HG03108 (cell line): ENCODE measurements at regions not wholly inside any gene's neighbourhood (a gene's known extent, or its start where the extent isn't known, plus 50 kb on each side); places are given as distances from the start of the nearest gene placed in this dataset.
"Not testable (repeated sequence)": the region's sequence is repeated elsewhere in the genome, so short reads cannot be mapped to it uniquely, and the experiment has no call there.

Experiments
- ATAC-seq: cut with Tn5 transposase; IDR thresholded peaks from one replicate; pipeline ENCODE4 v1.9.1; 2021; ENCODE audit warnings: moderate library complexity; ENCODE audit not compliant: unreplicated experiment

DNA sequence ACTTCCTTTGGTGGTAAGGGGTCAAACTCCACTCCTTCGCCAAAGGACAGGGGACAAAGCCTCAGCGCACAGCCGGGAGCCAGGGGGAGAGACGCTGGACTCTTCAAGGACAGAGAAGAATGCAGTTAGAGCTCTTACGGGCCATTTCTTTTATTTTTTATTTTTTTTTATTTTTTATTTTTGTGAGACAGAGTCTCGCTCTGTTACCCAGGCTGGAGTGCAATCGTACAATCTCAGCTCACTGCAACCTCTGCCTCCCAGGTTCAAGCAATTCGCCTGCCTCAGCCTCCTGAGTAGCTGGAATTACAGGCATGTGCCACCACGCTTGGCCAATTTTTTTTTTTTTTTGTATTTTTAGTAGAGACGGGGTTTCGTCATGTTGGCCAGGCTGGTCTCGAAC is 93.2 kb upstream of the RPH3AL start, which contains the start of gene RFLNB:
Gene RFLNB, minus strand, starts transcription at position 101 of the 400 bp plus-strand sequence.
- not testable (repeated sequence) for ATAC-seq

DNA sequence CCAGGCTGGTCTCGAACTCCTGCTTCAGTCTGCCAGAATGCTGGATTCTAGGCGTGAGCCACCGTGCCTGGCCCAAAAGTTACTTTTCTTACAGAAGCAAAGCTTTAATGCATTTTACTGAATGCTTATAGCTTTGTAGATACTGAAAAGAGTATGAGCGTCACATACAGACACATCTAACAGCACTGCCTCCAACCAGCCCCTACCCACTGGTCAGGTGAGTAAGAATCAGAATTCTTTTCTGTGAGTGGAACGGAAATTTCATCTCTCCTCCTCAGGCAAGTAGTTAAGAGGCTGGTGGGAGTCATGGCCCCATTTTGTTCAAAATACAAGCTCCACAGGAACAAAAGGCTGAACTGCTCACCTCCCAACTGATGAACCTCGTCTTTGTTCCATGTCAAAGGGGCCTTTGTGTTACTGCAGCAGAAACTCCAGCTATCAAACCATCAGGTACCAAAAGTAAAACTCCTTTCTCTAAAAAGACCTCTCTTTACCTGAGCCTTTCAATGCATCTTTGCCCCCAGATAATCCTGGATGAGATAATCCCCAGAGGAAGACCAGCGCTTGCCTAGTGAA is 92.4 kb upstream of the RPH3AL start:
- ATAC-seq: no peak

DNA sequence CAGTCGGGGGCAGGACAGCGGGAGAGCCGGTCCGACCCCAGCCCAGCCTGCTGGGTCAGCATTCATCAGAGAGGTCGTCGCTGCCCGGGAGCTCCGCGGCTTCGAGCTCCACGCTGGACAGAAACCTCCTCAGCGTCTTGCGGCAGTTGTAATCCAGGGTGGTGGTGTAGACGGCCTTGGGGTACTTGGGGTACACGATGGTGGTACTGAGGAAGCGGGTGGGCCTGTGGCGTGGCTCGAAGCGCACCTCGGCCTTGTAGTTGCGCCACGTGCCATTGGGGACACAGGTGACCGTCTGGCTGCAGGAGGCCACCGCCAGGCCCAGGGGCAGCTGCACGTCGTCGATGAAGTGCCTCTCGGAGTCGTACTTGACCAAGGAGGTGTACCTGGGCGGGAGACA is 90.5 kb upstream of the RPH3AL start:
- no peak for ATAC-seq

DNA sequence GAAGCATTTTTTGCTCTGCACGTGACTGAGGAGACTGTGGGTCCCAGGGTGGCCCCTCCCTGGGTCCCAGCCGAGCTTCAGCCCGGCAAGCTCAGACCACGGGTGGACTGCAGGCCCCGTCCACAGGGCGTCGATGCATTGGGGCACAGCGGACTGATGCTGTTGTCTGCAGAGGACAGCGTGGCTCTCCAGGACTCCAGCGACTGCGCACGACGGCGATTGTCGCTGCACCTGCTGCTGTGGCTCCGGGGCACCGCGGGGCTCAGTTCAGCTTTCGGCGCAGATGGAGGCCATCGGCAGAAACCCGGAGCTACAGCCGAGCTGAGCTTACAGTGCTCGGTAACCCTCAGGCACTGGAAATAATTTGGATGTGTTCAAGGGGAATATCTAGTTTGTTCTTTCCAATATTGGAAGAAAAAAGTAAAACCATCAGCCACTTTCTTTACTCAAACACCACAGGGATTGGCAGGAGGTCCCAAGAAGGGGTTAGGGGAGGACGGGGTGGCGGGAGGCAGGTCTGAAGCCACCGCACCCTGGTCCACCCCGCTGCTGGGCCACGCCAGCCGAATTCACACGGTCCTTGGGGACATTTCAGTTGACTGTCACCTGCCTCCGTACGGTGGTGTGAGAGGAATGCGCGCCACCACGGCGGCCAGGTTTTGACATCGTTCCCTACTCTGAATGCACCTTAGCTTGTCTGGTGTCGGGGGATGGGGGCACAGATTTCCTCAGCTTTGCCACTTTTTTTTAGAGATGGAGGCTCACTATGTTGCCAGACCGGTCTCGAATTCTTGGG is 88.7 kb upstream of the RPH3AL start:
- no peak for ATAC-seq

DNA sequence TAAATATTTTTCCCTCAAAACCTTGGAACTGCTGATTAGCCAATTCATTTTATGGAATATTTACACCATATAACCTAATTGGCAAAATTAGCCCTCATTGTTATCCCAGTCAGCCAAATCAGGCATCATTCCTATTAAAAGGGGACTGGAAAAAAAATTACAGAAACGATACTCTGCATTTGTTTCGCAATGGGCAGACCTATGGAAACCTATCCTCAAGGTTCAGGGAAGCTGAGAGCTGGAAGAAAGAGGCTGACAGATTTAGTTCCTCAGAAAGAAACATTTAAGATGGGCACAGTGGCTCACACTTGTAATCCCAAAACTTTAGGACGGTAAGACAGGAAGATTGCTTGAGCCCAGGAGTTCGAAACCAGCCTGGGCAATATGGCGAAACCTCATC is 85.6 kb upstream of the RPH3AL start:
- ATAC-seq: no peak

DNA sequence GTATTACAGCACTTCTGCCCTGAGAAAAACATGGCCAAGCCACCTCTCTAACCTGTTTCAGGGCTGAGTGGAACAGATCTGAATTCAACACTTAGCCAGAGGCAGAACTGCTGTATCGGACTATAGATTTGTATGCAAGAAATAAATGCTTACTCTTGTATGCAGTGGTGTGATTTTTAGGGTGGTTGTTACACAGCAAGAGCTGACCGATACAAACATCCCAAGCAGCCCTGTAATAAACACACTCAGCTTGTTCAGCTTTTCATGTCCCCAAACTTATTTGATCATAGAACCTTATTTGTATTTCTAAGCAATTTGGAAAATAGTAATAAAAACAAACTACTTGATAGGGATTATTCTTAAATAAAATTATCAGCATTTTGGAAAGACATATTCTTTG is 84.9 kb upstream of the RPH3AL start:
- no peak for ATAC-seq

DNA sequence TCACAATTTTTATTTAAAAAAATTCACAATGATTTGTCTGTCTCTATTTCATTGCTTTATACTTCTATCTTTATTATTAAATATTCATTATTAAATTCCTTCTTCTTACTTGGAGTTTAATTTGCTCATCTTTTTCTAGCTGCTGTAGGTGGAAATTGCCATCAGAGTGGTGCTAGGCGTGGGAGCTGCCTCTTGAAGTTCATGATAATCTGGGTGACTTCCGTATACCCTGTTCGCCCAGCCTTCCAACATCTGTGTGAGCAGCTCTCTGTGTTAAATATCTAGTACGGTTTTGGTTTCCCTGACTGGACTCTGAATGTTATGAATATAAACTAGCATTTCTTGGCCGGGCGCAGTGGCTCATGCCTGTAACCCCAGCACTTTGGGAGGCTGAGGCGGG is 84.0 kb upstream of the RPH3AL start:
- ATAC-seq: no peak

DNA sequence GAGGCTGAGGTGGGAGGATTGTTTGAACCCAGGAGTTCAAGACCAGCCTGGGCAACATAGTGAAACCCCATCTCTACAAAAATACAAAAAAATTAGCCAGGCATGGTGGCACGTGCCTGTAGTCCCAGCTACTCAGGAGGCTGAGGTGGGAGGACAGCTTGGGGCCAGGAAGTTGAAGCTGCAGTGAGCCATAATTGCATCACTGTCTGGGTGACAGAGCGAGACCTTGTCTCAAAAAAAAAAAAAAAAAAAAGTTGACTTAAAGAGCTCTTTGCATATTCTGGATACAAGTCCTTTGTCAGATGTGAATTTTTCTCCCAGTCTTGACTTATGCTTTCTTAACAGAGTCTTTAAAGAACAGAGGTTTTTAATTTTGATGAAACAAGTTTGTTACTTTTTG is 79.9 kb upstream of the RPH3AL start:
- not testable (repeated sequence) for ATAC-seq

DNA sequence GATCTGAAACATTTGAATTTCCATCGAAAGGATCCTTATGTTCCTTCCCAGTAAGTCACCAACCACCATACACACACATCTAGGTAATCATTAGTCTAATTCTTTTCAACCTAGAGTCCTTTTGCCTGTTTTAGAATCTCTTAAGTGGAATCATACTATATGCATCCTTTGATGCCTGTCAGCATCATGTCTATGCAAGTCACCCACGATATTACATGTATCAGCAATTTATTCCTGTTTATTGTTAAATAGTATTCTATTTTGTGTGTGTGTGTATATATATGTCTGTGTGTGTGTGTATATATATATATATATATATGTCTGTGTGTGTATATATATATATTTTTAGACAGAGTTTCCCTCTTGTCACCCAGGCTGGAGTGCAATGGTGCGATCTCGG is 78.9 kb upstream of the RPH3AL start:
- no peak for ATAC-seq

DNA sequence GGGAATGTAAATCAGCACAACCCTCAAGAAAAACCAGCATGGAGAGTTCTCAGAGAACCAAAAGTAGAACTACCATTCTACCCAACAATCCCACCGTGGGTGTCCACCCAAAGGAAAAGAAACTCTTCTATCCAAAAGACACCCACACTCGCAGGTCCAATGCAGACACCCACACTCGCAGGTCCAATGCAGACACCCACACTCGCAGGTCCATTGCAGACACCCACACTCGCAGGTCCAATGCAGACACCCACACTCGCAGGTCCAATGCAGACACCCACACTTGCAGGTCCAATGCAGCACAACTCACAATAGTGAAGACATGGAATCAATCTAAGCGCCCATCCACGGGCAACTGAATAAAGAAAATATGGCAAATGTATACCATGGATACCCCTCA is 77.0 kb upstream of the RPH3AL start:
- ATAC-seq: no peak

DNA sequence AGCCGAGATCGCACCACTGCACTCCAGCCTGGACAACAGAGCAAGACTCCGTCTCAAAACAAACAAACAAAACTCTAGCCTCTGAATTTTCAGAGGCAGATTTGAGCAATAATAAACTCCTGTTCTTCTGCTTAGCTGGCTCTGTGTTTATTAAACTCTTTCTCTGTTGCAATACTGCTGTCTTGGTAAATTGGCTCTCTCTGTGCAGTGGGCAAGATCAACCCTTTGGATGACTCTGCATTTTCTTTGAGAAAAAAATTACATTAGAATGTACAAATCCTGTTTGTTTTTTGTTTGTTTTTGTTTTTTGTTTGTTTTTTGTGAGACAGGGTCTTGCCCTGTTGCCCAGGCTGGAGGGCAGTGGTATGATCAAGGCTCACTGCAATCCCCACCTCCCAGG is 75.8 kb upstream of the RPH3AL start:
- no peak for ATAC-seq

DNA sequence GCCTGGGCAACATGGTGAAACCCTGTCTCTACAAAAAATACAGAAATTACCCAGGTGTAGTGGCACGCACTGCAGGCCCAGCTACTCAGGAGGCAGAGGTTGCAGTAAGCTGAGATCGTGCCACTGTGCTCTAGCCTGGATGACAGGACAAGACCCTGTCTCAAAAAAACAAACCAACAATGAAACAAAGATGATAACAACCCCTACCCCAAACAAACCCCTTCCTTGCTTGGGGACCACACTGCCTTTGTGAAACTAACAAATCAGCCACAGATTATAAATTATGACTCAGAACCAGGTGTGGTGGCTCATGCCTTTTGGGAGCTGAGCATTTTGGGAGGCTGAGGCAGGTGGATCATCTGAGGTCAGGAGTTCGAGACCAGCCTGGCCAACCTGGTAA is 75.3 kb upstream of the RPH3AL start:
- ATAC-seq: no peak

DNA sequence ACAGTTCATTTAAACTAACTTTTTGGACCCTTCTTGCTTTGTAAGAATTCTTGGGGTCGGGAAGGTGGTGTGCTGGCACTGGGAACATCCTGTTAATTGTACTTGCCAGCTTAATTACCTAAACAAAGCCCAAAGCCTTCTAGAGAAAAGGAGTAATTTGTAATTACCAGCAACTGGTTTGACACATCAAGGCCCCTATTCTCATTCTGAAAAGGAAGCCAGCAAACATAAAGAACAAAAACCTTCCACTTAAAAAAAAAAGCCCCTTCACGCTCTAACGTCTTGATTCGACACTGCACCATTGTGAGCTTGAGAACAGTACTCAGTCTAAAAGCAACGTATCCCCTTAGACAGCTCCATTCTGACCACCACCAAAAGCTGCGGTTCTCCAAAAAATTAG is 74.7 kb upstream of the RPH3AL start:
- ATAC-seq: no peak

DNA sequence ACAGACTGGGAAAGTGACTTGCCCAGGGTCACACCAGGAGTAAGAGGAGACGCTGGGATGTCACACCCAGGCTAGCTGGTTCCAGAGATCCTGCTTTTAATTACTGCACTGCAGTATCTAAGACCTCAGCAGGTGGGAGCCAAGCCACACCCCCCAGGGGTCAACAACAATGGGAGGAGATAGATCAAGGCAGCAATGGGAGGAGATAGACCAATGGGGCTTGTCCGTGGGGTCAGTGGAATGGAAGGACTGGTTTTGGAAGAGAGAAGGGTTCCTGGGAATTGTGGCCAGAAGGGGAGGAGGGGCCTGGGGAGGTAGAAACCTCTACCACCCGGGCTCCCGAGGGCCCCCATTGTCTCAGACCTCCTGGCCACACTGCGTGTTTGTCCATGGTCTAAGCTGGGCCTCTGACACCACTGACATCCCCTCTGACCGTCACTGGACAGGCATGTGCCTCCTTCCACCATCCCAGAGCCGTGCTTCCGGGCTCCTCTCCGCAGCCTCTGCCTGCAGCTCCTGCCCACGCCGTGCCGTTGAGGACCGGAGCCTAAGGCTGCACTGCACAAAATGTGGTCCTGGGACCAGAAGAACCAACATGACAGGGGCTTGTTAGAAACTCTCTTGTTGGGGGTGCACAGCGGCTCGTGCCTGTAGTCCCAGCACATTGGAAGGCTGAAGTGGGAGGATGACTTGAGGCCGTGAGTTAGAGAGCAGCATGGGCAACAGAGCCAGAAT is 69.8 kb upstream of the RPH3AL start:
- no peak for ATAC-seq

DNA sequence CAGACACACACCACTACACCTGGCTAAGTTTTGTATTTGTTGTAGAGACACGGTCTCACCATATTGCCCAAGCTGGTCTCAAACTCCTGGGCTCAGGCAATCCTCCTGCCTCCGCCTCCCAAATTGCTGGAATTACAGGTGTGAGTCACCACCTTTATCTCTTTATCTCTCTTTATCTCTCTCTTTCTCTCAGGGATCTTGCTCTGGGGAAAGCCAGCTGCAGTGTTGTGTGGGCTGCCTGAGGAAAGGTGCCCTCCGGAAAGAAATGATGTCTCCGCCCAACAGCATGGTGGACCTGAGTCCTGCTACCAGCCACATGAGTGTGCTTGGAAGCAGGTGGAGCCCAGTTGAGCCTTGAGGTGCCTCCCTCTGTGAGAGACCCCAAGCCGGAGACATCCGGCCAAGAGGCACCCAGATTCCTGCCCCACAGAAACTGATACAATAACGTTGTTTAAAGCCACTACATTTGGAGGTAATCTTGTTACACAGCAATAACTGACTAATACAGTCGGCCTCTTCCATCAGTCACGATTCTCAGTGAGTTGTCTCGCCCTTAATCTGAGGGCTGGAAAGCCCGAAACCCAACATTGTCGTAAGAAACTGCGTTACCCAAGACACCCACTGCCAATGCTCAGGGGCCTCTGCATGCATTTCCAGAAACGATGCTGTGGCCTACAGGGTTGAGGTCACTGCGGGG is 68.0 kb upstream of the RPH3AL start:
- ATAC-seq: no peak

DNA sequence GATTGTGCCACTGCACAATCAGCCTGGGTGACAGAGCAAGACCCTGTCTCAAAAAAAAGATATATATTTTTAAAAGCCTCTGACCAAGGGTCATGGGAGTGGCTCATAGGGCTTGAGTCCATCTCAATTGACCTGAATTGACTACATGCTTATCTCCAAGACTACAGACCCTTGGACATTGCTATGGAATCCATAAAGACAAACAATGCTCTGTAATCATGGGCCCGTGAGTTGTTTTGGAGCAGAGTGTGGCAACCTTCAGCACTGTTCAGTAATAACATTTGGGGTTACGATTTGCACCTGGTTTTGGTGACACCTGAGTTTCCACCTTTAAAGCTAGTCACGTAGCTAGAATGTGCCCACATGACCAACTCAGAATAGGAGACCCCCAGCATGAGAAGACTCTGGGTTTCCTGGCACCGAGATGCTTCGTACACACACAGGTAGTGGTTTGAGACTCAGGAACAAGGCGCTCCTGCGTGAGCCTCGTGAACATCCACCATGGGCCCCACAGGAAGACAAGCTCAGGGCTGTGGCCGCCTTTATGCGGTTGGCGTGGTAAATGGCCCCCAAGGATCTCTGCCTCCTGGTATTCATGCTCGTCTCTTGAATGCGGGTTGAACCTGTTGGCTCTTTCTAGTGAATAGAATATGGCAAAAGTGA is 66.6 kb upstream of the RPH3AL start:
- no peak for ATAC-seq

DNA sequence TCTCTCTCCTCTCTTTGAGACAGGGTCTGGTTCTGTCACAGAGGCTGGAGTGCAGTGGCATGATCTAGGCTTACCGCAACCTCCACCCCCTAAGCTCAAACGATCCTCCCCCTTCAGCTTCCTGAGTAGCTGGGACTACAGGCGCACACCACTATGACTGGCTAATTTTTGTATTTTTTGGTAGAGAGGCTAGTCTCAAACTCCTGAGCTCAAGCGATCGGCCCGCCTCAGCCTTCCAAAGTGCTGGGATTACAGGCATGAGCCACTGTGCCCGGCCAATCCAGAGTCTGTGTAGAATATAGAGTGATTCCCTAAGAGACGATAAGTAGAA is 65.8 kb upstream of the RPH3AL start:
- ATAC-seq: no peak

DNA sequence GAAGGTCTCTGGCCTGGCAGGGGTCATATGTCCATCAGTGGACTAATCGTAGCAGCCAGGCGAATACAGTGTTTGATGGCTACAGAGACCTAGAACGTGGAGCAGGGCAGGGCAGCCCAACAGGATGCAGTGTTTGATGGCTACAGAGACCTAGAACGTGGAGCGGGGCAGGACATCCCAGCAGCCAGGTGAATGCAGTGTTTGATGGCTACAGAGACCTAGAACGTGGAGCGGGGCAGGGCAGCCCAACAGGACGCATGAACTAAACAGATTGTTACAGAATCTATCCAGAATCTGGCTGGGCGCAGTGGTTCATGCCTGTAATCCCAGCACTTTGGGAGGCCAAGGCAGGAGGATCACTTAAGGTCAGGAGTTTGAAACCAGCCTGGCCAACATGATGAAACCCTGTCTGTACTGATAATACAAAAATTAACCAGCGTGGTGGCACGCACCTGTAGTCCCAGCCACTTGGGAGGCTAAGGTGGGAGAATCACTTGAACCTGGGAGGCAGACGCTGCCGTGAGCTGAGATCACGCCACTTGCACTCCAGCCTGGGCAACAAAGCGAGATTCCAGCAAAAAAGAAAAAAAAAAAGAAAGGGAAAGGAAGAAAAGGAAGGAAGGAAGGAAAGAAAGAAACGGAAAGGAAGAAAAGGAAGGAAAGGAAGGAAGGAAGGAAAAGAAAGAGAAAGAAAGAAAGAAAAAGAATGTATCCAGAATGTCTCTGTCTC is 65.2 kb upstream of the RPH3AL start:
- no peak for ATAC-seq

DNA sequence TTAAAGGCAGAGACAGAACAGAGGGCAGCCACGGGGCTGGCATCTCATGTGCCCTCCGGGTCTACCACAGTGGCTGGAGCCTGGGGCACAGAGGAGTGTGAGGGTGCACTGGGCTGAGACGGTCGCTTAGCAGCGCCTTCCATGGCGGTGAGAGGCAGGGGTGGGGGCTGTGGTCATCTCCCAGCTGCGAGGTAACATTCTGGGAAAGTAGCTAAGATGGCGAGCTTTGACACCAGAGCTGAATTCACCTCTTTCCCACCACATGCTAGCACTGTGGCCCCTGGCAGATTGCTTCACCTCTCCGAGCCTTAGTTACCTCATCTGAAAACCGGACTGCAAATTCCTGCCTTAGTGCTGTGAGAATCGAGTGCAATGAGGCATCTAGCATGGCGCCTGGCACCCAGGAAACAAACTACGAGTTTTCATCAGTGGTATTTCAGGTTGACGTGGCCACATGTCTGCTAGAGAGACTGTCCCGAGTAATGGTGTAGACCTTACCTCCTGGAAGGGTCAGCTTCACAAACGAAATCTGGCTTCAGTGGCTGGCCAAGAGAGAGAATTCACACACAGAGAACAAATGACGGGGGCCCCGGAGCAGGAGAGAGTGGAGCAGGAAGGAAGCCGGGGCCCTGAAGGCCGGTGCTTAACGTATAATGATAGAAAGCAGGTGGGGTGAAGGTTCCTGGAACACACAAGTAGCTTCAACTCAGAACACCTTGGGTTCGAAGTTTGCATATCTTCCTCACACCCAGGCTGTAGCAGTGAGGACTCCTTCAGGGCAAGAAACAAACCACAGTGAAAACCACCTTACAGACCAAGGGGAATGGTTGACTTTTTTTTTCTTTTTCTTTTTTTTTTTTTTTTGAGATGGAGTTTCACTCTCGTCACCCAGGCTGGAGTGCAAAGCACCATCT is 63.9 kb upstream of the RPH3AL start:
- ATAC-seq: peak; percentile 51
